ENCODE measurements at regions not wholly inside any gene's neighbourhood (a gene's known extent, or its start where the extent isn't known, plus 50 kb on each side); places are given as distances from the start of the nearest gene placed in this dataset.

DNA sequence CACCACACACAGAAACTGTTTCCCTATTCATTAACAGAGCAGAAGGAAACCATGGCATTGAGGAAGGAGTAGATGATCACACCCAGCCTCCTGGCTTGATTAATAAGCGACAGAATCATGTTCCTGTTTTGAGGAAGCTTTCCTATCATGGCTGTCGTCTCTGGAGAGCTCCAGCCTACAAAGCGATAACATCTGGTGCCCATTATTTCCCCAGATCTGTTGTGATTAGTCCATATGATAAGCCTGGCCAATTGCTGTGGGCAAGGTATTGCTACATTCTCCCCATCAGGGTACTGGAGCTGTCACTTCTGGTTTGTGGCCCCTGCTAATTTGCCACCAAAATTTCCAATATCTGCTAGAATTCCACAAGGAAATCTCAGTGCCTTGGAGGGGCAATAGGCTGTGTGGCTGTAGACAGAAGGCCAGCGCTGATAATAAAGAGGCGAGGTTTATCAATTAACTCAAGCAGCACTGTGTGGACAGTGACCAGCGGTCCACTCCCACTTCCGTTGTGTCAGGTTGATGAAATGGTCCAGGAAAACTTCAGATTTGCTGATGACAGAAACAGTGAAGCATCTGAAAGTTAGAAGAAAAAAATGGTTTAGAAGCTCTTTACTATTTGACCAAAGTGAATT is 66.4 kb downstream of the OLIG3 start:
- no peak for ATAC-seq
- TF ChIP-seq ZC3H10 (CRISPR knock-in tag; IDR thresholded peaks at IDR 0.05) = no peak

DNA sequence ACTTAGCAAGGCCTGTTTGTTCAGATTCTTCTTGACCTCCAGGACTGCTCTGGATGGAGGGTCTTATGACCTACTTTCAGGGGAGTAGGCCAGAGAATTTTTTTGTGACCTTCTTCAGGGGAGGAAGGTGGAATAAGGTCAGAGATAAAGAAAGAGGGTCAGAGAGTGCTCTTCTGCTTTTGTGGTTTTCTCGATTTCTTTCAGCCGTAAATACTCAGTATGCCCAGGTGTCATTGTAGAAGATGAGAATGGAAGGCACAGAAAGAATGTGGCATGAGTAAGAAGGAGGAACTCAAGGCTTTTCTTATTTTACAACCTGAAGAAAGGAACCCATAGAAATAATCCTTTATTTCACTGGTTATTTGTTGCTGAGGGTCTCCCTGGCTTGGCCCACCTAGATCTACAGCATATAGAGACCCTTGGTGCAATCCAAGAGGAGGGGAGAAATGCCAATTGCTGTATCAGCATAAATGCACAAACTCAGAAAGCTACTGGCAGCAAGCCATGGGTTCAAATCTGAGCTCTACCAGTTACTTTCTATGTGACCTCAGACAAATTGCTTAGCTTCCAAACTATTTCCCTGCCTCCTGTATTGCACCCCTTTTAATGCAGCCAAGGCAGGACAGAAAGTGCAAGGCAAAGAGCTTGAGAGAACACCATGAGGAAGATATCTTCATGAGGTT is 68.0 kb downstream of the OLIG3 start:
- ATAC-seq = no peak
- TF ChIP-seq BACH2 (CRISPR knock-in tag; IDR thresholded peaks at IDR 0.05; ENCODE audit: borderline replicate concordance) (no peak), CSDC2 (CRISPR knock-in tag; IDR thresholded peaks at IDR 0.05) (no peak), PPARA (CRISPR knock-in tag; IDR thresholded peaks at IDR 0.05; ENCODE audit: borderline replicate concordance) (no peak), ZFP30 (CRISPR knock-in tag; IDR thresholded peaks at IDR 0.05) (no peak), SNAI2 (CRISPR knock-in tag; IDR thresholded peaks at IDR 0.05) (no peak), OSR1 (CRISPR knock-in tag; IDR thresholded peaks at IDR 0.05) (no peak), ZNF565 (CRISPR knock-in tag; conservative IDR thresholded peaks at IDR 0.05; ENCODE audit: low read depth) (no peak), ARNTL (CRISPR knock-in tag; IDR thresholded peaks at IDR 0.05; ENCODE audit: borderline replicate concordance, low read depth) (no peak), ESRRG (CRISPR knock-in tag; IDR thresholded peaks at IDR 0.05) (no peak)
- TF ChIP-seq, protein P1, sequence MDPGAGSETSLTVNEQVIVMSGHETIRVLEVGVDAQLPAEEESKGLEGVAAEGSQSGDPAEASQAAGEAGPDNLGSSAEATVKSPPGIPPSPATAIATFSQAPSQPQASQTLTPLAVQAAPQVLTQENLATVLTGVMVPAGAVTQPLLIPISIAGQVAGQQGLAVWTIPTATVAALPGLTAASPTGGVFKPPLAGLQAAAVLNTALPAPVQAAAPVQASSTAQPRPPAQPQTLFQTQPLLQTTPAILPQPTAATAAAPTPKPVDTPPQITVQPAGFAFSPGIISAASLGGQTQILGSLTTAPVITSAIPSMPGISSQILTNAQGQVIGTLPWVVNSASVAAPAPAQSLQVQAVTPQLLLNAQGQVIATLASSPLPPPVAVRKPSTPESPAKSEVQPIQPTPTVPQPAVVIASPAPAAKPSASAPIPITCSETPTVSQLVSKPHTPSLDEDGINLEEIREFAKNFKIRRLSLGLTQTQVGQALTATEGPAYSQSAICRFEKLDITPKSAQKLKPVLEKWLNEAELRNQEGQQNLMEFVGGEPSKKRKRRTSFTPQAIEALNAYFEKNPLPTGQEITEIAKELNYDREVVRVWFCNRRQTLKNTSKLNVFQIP (CRISPR knock-in tag; IDR thresholded peaks at IDR 0.05; ENCODE audit: borderline replicate concordance, low read depth) = no peak
- TF ChIP-seq, protein P2, sequence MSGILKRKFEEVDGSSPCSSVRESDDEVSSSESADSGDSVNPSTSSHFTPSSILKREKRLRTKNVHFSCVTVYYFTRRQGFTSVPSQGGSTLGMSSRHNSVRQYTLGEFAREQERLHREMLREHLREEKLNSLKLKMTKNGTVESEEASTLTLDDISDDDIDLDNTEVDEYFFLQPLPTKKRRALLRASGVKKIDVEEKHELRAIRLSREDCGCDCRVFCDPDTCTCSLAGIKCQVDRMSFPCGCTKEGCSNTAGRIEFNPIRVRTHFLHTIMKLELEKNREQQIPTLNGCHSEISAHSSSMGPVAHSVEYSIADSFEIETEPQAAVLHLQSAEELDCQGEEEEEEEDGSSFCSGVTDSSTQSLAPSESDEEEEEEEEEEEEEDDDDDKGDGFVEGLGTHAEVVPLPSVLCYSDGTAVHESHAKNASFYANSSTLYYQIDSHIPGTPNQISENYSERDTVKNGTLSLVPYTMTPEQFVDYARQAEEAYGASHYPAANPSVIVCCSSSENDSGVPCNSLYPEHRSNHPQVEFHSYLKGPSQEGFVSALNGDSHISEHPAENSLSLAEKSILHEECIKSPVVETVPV (CRISPR knock-in tag; IDR thresholded peaks at IDR 0.05) = no peak

DNA sequence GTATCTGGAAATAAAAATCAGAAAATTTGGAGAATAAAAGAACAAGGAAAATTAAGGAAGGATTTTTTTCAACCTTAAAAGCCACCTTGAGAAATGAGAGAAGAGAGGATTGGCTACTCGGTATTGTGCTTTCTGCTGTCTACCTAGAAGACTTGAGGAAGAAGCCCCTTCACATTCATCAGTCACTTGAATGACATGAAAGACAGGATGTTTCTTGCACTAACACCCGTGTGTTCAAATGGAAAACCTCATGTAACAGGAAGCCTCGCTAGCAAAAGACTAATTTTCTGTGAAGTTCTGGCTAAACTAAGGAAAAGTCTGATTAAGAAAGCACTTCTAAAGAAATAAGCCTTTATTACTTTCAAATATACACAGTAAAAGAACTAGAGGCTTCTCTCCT is 69.9 kb downstream of the OLIG3 start:
- TF ChIP-seq, protein P1 (CRISPR knock-in tag; IDR thresholded peaks at IDR 0.05; ENCODE audit: borderline replicate concordance, low read depth) = no peak
- TF ChIP-seq ISL1 (CRISPR knock-in tag; IDR thresholded peaks at IDR 0.05) (no peak), ZNF70 (CRISPR knock-in tag; IDR thresholded peaks at IDR 0.05) (no peak), CSDC2 (CRISPR knock-in tag; IDR thresholded peaks at IDR 0.05) (no peak), PPARA (CRISPR knock-in tag; IDR thresholded peaks at IDR 0.05; ENCODE audit: borderline replicate concordance) (no peak), OSR1 (CRISPR knock-in tag; IDR thresholded peaks at IDR 0.05) (no peak), ZNF565 (CRISPR knock-in tag; conservative IDR thresholded peaks at IDR 0.05; ENCODE audit: low read depth) (no peak), RARB (CRISPR knock-in tag; IDR thresholded peaks at IDR 0.05) (no peak), ZC3H10 (CRISPR knock-in tag; IDR thresholded peaks at IDR 0.05) (no peak), TCF4 (CRISPR knock-in tag; IDR thresholded peaks at IDR 0.05; ENCODE audit: borderline replicate concordance) (no peak), BACH2 (CRISPR knock-in tag; IDR thresholded peaks at IDR 0.05; ENCODE audit: borderline replicate concordance) (no peak), ARNTL (CRISPR knock-in tag; IDR thresholded peaks at IDR 0.05; ENCODE audit: borderline replicate concordance, low read depth) (no peak), ZFP30 (CRISPR knock-in tag; IDR thresholded peaks at IDR 0.05) (no peak), ZNF8 (CRISPR knock-in tag; IDR thresholded peaks at IDR 0.05) (no peak), ESRRG (CRISPR knock-in tag; IDR thresholded peaks at IDR 0.05) (no peak)
- TF ChIP-seq, protein P3, sequence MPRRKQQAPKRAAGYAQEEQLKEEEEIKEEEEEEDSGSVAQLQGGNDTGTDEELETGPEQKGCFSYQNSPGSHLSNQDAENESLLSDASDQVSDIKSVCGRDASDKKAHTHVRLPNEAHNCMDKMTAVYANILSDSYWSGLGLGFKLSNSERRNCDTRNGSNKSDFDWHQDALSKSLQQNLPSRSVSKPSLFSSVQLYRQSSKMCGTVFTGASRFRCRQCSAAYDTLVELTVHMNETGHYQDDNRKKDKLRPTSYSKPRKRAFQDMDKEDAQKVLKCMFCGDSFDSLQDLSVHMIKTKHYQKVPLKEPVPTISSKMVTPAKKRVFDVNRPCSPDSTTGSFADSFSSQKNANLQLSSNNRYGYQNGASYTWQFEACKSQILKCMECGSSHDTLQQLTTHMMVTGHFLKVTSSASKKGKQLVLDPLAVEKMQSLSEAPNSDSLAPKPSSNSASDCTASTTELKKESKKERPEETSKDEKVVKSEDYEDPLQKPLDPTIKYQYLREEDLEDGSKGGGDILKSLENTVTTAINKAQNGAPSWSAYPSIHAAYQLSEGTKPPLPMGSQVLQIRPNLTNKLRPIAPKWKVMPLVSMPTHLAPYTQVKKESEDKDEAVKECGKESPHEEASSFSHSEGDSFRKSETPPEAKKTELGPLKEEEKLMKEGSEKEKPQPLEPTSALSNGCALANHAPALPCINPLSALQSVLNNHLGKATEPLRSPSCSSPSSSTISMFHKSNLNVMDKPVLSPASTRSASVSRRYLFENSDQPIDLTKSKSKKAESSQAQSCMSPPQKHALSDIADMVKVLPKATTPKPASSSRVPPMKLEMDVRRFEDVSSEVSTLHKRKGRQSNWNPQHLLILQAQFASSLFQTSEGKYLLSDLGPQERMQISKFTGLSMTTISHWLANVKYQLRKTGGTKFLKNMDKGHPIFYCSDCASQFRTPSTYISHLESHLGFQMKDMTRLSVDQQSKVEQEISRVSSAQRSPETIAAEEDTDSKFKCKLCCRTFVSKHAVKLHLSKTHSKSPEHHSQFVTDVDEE (CRISPR knock-in tag; IDR thresholded peaks at IDR 0.05) = no peak
- TF ChIP-seq, protein P4, sequence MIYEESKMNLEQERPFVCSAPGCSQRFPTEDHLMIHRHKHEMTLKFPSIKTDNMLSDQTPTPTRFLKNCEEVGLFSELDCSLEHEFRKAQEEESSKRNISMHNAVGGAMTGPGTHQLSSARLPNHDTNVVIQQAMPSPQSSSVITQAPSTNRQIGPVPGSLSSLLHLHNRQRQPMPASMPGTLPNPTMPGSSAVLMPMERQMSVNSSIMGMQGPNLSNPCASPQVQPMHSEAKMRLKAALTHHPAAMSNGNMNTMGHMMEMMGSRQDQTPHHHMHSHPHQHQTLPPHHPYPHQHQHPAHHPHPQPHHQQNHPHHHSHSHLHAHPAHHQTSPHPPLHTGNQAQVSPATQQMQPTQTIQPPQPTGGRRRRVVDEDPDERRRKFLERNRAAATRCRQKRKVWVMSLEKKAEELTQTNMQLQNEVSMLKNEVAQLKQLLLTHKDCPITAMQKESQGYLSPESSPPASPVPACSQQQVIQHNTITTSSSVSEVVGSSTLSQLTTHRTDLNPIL (CRISPR knock-in tag; IDR thresholded peaks at IDR 0.05; ENCODE audit: low read depth) = no peak
- TF ChIP-seq, protein P2 (CRISPR knock-in tag; IDR thresholded peaks at IDR 0.05) = no peak
- ATAC-seq = no peak

All from SK-N-SH treated with all-trans-retinoic acid at 6 μM for 48 hours (cell line).